SK-N-SH treated with all-trans-retinoic acid at 6 μM for 48 hours (cell line): ENCODE measurements at regions not wholly inside any gene's neighbourhood (a gene's known extent, or its start where the extent isn't known, plus 50 kb on each side); places are given as distances from the start of the nearest gene placed in this dataset.

Experiments used
- ARNTL ChIP-seq: fragments of 450-650 bp; formaldehyde crosslinking; IDR thresholded peaks from 2 replicates; pipeline ENCODE4 v1.5.0; 2020; ENCODE audit warnings: low read depth, mild to moderate bottlenecking, moderate library complexity, borderline replicate concordance
- CSDC2 ChIP-seq: fragments of 250-450 bp; sonication (Bioruptor Pico); IDR thresholded peaks from 2 replicates; pipeline ENCODE4 v1.5.0; 2020; ENCODE audit warnings: mild to moderate bottlenecking, moderate library complexity
- GLIS3 ChIP-seq: fragments of 250-450 bp; sonication (Bioruptor Pico); IDR thresholded peaks from 2 replicates; pipeline ENCODE4 v1.5.0; 2020; ENCODE audit warnings: mild to moderate bottlenecking, moderate library complexity
- PATZ1 ChIP-seq: fragments of 250-450 bp; sonication (Bioruptor Pico); IDR thresholded peaks from 2 replicates; pipeline ENCODE4 v1.8.0; 2020; ENCODE audit warnings: mild to moderate bottlenecking, moderate library complexity, borderline replicate concordance
- POU6F1 ChIP-seq: fragments of 250-450 bp; sonication (Bioruptor Pico); IDR thresholded peaks from 2 replicates; pipeline ENCODE4 v1.8.0; 2021; ENCODE audit warnings: low read depth, mild to moderate bottlenecking, moderate library complexity, borderline replicate concordance
- RARB ChIP-seq: fragments of 250-450 bp; sonication (Bioruptor Pico); IDR thresholded peaks from 2 replicates; pipeline ENCODE4 v1.8.0; 2021; ENCODE audit warnings: mild to moderate bottlenecking, moderate library complexity
- TSHZ2 ChIP-seq: fragments of 250-450 bp; sonication (Bioruptor Pico); IDR thresholded peaks from 2 replicates; pipeline ENCODE4 v1.5.0; 2020; ENCODE audit warnings: mild to moderate bottlenecking, moderate library complexity
- ZFP3 ChIP-seq: fragments of 250-450 bp; sonication (Bioruptor Pico); IDR thresholded peaks from 2 replicates; pipeline ENCODE4 v1.5.0; 2020; ENCODE audit warnings: mild to moderate bottlenecking, moderate library complexity
- ZFP30 ChIP-seq: fragments of 450-650 bp; formaldehyde crosslinking; IDR thresholded peaks from 2 replicates; pipeline ENCODE4 v1.5.0; 2022; ENCODE audit warnings: mild to moderate bottlenecking, moderate library complexity
- ZNF565 ChIP-seq: fragments of 450-650 bp; formaldehyde crosslinking; conservative IDR thresholded peaks from 2 replicates; pipeline ENCODE4 v1.5.0; 2020; ENCODE audit warnings: low read depth, mild to moderate bottlenecking, moderate library complexity
- ZNF70 ChIP-seq: fragments of 450-650 bp; formaldehyde crosslinking; IDR thresholded peaks from 2 replicates; pipeline ENCODE4 v1.5.0; 2020; ENCODE audit warnings: mild to moderate bottlenecking, moderate library complexity
- ZNF8 ChIP-seq: fragments of 450-650 bp; formaldehyde crosslinking; IDR thresholded peaks from 2 replicates; pipeline ENCODE4 v1.5.0; 2020; ENCODE audit warnings: mild to moderate bottlenecking, moderate library complexity
- TF ChIP-seq, protein P1 (sequence below): fragments of 250-450 bp; sonication (Bioruptor Pico); IDR thresholded peaks from 2 replicates; pipeline ENCODE4 v1.5.1; 2020; ENCODE audit warnings: low read depth, mild to moderate bottlenecking, moderate library complexity
- TF ChIP-seq, protein P2 (sequence below): fragments of 250-450 bp; sonication (Bioruptor Pico); IDR thresholded peaks from 2 replicates; pipeline ENCODE4 v1.5.1; 2021; ENCODE audit warnings: mild to moderate bottlenecking, moderate library complexity

- no peak for TF ChIP-seq TSHZ2 (CRISPR knock-in tag)
- TF ChIP-seq ZNF70, result no peak
- no peak for TF ChIP-seq POU6F1 (CRISPR knock-in tag)
- no peak for TF ChIP-seq ZNF8 (CRISPR knock-in tag)
- TF ChIP-seq, protein P1, sequence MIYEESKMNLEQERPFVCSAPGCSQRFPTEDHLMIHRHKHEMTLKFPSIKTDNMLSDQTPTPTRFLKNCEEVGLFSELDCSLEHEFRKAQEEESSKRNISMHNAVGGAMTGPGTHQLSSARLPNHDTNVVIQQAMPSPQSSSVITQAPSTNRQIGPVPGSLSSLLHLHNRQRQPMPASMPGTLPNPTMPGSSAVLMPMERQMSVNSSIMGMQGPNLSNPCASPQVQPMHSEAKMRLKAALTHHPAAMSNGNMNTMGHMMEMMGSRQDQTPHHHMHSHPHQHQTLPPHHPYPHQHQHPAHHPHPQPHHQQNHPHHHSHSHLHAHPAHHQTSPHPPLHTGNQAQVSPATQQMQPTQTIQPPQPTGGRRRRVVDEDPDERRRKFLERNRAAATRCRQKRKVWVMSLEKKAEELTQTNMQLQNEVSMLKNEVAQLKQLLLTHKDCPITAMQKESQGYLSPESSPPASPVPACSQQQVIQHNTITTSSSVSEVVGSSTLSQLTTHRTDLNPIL (CRISPR knock-in tag), result no peak
- no peak for TF ChIP-seq RARB (CRISPR knock-in tag)
- no peak for TF ChIP-seq CSDC2 (CRISPR knock-in tag)
- TF ChIP-seq, protein P2, sequence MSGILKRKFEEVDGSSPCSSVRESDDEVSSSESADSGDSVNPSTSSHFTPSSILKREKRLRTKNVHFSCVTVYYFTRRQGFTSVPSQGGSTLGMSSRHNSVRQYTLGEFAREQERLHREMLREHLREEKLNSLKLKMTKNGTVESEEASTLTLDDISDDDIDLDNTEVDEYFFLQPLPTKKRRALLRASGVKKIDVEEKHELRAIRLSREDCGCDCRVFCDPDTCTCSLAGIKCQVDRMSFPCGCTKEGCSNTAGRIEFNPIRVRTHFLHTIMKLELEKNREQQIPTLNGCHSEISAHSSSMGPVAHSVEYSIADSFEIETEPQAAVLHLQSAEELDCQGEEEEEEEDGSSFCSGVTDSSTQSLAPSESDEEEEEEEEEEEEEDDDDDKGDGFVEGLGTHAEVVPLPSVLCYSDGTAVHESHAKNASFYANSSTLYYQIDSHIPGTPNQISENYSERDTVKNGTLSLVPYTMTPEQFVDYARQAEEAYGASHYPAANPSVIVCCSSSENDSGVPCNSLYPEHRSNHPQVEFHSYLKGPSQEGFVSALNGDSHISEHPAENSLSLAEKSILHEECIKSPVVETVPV (CRISPR knock-in tag), result no peak
- no peak for TF ChIP-seq ZNF565
- no peak for TF ChIP-seq ZFP30 (CRISPR knock-in tag)
- TF ChIP-seq ZFP3, result no peak
- TF ChIP-seq GLIS3 (CRISPR knock-in tag), result no peak
- no peak for TF ChIP-seq ARNTL (CRISPR knock-in tag)
- TF ChIP-seq PATZ1, result no peak
These were observed 206.6 kb downstream of the URB2 start for GRCh38 chr1:229832695-229833094.
